ENCODE measurements at regions not wholly inside any gene's neighbourhood (a gene's known extent, or its start where the extent isn't known, plus 50 kb on each side); places are given as distances from the start of the nearest gene placed in this dataset.

- TF ChIP-seq, protein P1, sequence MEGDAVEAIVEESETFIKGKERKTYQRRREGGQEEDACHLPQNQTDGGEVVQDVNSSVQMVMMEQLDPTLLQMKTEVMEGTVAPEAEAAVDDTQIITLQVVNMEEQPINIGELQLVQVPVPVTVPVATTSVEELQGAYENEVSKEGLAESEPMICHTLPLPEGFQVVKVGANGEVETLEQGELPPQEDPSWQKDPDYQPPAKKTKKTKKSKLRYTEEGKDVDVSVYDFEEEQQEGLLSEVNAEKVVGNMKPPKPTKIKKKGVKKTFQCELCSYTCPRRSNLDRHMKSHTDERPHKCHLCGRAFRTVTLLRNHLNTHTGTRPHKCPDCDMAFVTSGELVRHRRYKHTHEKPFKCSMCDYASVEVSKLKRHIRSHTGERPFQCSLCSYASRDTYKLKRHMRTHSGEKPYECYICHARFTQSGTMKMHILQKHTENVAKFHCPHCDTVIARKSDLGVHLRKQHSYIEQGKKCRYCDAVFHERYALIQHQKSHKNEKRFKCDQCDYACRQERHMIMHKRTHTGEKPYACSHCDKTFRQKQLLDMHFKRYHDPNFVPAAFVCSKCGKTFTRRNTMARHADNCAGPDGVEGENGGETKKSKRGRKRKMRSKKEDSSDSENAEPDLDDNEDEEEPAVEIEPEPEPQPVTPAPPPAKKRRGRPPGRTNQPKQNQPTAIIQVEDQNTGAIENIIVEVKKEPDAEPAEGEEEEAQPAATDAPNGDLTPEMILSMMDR (IDR thresholded peaks at IDR 0.05) = peak; percentile 55 to 71 (median 64)
- TF ChIP-seq POLR2A (IDR thresholded peaks at IDR 0.05) = no peak
Measured at GRCh38 chr4:111283066-111283677, 660.3 kb upstream of the PITX2 start.
